Activated CD8-positive, alpha-beta memory T cell treated with anti-CD3 and anti-CD28 coated beads for 1 hour (primary cell): ENCODE measurements at regions not wholly inside any gene's neighbourhood (a gene's known extent, or its start where the extent isn't known, plus 50 kb on each side); places are given as distances from the start of the nearest gene placed in this dataset.

Source experiments
- DNase-seq, 2 donors: peaks; one replicate each; pipeline ENCODE4 v3.0.0-alpha.2; 2020; ENCODE audit warnings: low read depth in 1 of 2; ENCODE audit errors: extremely low read depth in 1 of 2

DNA sequence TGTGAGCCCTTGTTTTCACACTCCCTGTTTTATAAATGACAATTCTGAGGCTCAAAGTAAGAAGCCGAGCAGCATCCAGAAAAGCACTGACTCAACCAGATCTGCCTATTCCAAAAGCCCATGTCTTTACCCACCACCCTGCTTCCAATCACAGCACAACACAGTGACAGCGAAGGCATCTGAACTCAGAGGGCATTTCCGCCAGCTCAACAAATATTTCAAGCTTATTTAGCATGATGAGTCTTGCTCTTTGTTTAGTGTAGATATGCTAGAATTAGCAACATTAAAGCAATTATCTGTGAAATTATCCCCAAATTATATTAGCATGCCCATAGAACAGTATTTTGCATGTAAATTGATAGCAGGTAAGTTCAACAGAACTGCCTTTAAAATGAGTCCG lies 359.1 kb upstream of the RAB6C start:
- DNase-seq: no peak

DNA sequence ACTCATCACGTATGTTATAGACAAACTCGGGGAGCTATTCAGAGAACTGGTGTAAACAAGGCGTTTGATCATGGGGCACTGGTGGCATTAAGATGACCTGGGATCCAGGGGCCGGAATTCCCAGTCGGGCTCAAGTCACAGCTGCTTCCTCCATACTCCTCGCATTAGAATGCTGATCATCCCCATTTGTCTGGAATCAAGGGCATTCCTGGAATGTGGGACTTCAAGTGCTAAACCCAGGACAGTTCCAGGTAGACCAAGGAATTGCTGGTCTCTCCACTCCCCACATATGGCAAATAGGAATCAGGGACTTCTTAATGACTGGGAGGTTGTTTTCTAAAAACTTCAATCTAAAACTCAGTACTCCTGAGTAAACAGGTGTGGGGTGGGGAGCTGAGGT lies 355.7 kb upstream of the RAB6C start:
- DNase-seq: no peak

DNA sequence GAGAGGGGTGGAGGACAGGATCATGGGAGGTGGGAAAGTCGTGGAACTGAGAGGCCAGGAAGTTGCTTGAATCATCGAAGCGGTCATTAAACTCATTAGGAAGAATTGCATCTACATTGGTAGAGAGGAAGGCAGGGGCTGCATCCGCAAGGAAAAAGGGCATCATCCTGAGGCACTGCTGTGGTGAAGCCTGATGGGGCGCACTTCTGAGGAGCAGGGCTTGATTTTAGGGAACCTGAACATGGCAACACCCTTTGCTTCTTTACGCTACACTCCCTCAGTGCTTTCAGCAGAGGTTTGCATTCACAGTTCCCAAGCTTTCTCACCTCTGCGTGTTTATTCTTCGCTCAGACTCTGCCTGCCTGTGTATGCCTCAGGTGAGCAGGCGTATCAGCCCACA lies 352.0 kb upstream of the RAB6C start:
- no peak for DNase-seq

DNA sequence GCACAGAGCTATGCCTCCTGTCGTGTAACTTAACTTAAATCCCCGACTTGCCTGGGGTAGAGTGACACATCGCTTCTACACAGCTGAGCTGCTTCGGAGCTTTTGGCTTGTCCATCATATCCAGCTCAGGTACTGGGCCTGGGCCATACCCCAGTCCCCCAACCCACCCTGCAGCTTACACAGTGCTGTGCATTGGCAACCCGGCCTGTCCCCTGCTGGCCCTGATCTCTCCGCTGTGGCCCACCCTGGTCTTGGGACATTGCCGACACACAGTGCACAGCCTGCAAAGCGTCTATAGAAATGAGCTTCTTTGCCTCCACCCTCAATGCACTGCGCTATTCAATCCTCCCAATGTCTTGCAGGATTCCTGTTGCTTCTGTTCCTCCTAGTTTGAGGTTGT lies 342.8 kb upstream of the RAB6C start:
- DNase-seq: no peak

DNA sequence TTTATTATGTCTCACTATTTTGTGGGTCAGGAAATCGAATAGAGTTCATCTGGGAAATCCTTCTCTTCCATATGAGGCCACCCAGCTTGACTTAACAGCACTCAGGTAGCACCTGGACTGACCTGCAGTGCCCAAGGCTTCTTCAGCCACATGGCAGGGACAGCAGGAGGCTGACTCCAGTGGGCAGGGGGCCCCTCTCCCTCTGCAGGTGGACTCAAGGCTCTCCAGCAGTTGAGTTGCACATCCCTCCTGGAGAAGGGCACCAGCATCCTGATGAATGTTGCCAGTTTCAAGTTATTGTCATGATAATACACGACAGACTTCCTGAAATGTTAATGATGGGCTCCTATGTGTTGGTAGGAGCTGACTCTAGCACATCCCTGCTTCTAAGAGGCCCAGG lies 338.1 kb upstream of the RAB6C start:
- no peak for DNase-seq

DNA sequence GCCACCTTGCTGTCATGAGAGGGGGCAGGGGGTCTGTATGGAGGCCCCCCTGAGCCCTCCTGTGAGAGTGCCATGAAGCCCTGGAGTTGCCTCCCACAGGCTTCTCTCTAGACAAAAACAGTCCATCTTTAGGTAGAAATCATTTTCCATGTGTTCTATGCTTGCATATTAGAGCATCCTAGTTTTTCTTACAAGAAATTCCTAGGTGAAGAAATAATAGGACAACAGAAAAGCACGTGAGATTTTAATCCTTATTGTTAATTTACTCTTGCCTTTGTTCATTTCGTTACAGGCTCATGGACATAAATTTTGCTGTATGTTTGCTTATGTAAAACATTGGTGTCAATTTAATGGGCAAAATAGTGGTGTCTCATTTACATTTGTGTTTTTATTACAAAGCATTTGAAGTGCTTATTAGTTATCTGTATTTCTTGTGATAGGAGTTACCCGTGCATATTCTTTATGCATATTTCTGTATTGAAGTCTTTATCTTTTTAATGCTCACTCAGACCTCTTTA lies 336.9 kb upstream of the RAB6C start:
- DNase-seq: no peak

DNA sequence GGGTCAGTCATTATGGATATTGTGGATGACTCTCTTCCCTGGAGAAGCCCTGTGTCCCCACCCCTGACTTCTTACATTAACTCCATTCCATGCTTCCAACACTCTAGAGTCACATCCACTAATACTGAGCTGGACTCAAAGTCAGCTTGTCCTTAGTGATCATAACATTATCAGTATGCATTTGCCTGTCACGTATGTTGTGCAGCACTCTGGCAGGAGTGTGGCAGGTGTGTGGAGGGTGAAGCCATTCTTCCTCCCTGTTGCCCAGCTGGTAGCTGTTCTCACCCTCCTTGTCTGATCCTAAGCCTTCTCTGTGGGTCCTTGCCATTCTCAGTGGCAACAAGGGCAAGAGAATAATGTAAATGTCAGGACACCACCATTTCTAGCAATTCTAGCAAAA lies 334.1 kb upstream of the RAB6C start:
- no peak for DNase-seq

DNA sequence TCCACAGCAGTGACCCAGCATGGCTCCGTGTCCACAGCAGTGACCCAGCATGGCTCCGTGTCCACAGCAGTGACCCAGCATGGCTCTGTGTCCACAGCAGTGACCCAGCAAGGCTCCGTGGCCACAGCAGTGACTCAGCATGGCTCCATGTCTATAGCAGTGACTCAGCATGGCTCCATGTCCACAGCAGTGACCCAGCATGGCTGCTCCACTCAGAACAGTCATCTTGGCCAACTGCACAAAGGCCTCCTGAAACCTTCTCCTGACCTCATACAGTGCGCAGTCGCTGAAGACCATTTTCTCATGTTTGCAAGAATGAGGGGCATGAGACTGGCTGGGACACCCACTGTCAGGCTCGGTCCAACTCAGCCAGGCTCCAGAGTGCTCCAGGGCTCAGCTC lies 333.4 kb upstream of the RAB6C start:
- no peak for DNase-seq

DNA sequence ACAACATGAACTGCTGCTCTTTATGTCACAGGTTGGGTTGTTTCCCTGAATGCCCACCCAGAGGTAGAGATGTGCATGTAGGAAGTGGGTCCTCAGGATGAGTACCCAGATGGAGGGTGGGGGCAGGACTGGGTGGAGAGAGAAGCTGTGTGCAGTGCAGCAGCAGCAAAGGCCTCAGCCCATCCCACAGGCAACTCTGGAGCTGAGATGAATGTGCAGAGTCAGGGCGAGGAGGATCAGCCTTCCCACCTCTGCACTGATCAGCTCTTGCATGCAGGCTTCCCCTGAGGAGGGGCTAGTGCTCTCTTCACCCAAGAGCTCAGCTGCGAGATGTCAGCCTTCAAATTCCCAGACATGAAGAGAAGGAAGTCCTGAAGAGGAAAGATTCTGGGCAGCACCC lies 326.2 kb upstream of the RAB6C start:
- DNase-seq: no peak

DNA sequence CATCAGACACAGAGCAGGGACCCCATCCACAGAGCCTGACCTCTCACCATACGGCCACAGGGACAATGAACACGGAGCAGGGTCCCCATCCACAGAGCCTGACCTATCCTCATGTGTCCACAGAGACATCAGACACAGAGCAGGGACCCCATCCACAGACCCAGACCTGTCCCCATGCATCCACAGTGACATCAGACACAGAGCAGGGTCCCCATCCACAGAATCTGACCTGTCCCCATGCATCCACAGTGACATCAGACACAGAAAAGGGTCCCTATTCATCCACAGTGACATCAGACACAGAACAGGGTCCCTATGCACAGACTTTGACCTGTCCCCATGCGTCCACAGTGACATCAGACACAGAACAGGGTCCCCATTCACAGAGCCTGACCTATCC lies 325.1 kb upstream of the RAB6C start:
- no peak for DNase-seq

DNA sequence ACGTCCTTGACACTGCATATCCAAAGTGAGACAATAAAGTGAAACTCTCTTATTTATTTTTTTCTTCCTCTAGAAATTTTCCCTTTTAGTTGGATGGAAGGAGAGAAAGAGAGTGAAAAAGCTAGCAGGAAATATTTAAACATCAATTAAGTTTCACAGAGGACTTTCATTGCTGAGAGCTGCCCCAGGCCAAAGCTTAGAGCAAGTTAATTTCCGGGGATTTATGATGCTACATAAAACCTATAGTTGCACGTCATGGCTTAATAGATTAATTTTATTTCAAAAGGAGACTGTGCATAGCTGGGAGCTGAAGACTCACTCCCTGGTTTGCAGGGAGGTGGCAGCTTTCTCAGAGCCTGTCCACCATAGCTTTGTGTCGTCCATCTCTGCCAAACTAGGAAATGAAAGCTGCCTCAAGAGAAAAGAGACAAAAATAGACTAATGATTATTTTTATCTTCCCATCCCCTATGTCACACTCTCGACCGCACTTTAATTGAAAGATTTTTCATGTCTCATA lies 323.3 kb upstream of the RAB6C start:
- DNase-seq: no peak

DNA sequence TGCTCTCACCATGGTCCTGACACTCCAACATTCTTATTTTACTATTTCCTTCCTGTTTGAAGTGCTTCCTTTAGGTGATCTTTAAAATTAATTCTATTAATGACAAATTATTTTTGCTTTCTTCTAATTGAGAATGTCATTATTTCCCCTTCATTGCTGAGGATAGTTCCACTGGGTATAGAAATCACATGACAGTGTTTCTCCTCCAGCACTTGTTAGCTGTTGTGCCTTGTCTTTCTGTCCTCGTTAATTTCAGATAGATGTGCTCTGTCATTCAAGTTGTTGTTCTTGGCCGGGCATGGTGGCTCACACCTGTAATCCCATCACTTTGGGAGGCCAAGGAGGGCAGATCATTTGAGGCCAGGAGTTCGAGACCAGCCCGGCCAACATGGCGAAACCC lies 321.0 kb upstream of the RAB6C start:
- DNase-seq: no peak

DNA sequence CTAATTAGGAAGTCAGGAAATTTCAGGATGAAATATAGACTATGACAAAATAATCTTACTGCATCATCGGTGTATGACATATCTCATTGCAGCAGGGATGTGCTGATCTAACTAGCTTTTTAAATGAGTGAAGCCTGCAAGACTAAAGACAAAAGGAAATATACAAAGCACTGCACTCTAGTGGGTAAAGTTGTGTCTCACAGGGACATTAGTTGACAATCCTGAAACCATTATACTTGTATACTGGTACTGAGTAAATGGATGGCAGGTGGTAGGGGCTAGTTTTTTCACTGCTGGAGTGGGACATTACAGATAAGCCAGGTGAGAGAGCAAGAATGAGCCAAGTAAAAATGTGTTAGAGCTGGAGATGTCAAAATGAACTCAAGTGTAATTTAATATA lies 317.5 kb upstream of the RAB6C start:
- DNase-seq: no peak

DNA sequence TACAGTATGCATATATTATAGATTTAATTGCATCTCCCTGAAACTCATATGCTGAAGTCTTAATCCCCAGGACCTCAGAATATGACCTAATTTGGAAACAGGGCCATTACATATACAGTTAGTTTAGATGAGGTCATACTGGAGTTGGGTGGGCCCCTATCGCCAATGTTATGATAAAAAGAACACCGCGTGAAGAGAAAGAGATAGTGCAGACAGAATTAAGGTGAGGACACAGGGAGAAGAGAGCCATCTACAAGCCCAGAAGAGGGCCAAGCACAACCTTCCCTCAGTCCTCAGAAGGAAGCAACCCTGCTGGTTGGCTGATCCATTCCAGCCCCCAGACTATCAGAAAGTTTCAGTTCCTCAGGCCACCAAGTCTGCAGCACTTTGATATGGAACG lies 311.9 kb upstream of the RAB6C start:
- DNase-seq: no peak

DNA sequence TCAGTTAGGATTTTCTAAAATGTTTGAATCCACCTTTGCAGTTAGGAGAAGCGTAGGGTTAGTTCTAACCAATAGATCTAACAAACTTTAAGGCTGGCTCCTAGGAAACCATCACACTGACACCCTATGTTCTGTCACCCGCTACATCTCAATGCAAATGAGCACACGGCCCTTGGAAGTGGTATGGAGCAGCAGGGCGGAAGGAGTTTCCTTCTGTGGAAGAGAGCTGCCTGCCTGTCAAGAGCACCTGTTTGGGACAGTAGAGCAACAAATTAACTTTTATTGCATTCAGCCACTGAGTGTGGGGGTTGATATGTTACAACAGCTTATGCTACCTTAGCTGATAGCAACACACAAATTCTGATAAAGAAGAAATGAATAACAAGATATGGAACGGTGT lies 306.9 kb upstream of the RAB6C start:
- no peak for DNase-seq

DNA sequence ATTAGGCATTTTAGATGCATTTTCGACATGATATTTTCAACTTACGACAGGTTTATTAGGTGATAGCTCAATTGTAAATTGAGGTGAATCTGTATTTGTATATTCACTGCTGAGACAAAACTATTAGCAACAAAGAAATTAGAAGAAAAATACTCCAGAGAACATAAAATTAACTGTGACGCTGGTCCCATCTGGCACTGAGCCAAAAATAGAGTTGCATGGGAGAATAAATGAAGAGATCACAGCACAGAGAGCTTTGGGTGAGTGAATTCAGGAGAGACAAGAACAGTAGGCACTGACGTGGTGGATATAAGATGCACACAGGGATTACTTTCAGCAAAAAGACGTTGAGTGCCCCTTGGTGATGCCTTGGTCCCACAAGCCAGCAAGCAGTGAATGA lies 306.2 kb upstream of the RAB6C start:
- no peak for DNase-seq

DNA sequence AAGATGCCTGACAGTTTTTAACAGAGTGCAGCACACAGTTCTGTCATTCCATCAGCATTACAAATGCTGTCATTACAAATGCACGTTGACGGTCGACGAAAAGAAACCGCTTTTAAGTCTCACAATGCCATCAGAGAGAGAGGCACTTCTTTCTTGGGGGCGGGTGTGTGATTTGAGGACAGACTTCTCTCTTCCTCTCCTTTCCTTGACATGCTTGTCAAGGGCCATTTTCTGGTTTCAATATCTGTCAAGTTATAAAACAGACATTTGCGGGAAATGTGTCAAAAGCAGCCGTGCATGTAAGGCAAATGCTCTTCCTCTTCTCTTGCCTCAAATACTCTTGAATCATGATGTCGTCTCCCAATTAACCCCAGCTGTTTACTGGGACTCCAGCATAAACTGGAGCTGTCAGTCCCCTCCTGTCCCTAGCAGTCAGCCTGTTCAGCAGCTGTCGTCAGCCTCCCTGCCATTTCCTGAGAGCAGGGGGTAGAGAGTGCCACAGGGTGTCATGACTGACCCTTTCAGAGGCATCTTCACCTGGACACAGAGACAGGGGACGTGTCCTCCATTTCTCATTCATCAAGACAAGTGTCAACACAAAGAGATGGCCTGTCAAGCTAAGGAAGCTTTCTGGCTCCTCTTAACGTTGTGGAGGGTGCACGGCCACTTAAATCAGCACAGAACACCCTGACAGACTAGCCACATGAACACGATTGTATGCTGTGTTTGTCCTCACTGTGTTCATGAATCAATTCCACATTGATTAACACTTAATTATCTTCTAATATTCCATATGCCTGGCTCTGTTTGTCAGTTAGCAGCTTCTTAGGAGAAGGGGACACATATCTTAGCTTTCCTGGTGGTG lies 305.4 kb upstream of the RAB6C start:
- DNase-seq: no peak

DNA sequence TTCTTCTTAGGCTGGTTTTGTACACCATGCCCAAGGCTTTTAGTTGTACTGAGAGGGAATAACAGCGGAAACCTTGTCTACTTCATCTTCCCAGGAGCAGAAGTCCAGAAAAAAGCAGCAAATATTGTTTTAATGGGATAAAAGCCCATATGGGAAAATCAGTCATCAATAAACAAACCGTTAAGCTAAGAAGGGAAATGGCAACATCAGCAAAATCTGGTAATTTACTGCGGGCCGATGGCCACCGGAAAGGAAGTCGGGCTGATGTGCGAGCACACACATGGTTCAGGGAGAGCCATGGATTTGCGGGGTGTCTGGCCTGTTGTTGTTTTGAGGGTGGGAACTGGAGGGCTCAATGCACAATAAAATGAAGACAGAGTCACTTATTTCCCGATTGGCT lies 300.7 kb upstream of the RAB6C start:
- DNase-seq: no peak

DNA sequence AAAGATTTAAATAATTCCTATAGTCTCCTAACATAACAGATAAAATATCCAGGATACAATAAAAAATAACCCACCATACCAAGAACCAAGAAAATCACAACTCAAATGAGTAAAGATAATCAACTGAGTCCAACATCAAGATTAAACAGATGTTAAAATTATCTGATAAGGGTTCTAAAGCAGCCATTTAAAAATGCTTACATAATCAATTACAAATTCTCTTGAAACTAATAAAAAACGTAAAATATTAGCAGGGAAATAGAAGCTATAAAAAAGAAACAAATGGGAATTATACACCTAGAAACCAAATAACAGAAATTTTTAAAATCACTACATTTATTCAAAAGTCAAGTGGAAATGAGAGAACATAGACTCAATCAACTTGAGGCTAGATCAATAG lies 297.7 kb upstream of the RAB6C start:
- no peak for DNase-seq

DNA sequence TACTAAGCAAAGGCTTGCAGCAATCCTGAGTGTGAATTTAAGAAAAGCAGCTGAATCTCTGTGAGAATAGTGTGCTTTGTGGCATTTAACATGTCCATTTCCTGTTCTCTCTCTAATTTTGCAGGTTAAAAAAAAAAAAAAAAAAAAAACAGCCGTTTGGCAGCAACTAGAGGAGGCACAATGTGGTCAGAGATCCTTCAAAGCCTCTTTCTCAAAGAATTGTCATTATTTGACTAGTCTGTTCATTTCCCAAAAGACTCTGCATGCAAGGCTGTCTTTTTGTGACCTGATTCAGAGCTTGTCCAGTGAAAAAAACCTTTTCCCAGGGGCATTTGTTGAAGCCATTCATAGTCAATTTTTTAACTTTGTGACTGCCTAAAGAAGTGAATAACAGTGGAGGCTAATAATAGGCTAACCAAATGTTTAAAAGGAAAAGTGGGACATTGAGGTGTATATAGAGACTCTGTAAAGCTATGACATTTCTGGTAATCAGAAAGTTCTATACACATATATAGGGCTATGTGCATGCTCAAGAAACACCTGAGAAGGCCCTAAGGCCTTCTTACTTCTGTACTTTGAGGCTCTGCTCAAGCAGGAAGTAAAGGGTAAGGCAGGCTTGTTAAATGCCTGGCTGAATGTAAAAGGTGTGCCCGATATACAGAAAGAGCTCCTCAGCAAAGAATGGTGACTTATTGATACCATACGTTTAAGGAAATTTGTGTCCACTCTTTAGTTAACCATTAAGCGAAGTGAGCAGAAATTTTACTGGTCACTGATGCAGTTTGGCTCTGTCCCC lies 289.6 kb upstream of the RAB6C start:
- no peak for DNase-seq

DNA sequence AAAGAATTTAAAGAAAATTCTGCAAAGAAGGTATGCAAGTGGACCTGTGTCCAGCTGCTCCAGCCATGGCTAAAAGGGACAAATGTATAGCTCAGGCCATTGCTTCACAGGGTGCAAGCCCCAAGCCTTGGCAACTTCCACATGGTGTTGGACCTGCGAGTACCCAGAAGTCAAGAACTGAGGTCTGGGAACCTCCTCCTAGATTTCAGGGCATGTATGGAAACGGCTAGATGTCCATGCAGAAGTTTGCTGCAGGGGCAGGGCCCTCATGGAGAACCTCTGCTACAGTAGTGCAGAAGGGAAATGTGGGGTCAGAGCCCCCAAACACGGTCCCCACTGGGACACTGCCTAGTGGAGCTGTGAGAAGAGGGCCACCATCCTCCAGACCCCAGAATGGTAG lies 284.0 kb upstream of the RAB6C start:
- no peak for DNase-seq

DNA sequence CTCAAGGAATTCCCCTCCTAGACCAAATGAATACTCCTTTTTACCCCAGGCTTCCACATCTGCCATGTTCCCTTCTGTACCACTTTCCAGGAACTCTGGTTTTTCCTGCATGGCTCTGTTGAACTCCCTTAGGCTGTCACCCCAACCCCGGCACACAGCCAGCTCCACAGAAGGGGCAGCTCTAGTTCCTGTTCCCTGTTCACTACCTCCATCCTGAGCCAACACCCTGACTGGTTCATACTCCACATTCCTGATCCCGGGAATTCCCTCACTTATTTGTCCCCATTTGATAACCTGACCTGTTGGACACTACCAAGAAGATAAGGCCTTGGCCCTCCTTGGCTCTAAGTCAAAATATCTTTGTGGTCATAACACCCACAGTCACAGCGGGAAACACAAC lies 280.9 kb upstream of the RAB6C start:
- no peak for DNase-seq
